B cell (primary cell): ENCODE measurements at regions not wholly inside any gene's neighbourhood (a gene's known extent, or its start where the extent isn't known, plus 50 kb on each side); places are given as distances from the start of the nearest gene placed in this dataset.
"Not testable (repeated sequence)": the region's sequence is repeated elsewhere in the genome, so short reads cannot be mapped to it uniquely, and the experiment has no call there.

Source experiments
- ATAC-seq: fragments of 200-7000 bp; cut with Tn5 transposase; one replicate; pipeline ENCODE4 v1.10.0; 2021; ENCODE audit warnings: low read depth, mild to moderate bottlenecking, moderate number of reproducible peaks, moderate library complexity
- CTCF ChIA-PET: fragments of 350-600 bp; sonication (Branson Sonifier 250); formaldehyde crosslinking; loops from one replicate; lab custom pipeline; 2021; ENCODE audit warnings: antibody characterized with exemption, inconsistent platforms; lab: Charles Lee
- POLR2A ChIA-PET: fragments of 350-600 bp; sonication (Branson Sonifier 250); formaldehyde crosslinking; loops from one replicate; lab custom pipeline; 2021; ENCODE audit warnings: antibody characterized with exemption; lab: Charles Lee
- DNase-seq: peaks from one replicate; pipeline ENCODE4 v3.0.0; 2013
- H2AFZ ChIP-seq: 2 replicates; pipeline ENCODE4 v1.6.1; 2012; ENCODE audit warnings: mild to moderate bottlenecking, low read depth, low read length; ENCODE audit not compliant: insufficient read depth, poor library complexity, severe bottlenecking
- H3K27ac ChIP-seq, 2 donors: 1 replicate in 1 of 2; 2 replicates in 1 of 2; pipeline ENCODE4 v1.5.1; 2012 to 2013; ENCODE audit warnings: low read length in 2 of 2, mild to moderate bottlenecking in 2 of 2, moderate library complexity in 1 of 2
- H3K27me3 ChIP-seq, 4 experiments: fragments of 200-600 bp in 1 of 4; sonication (generic) in 1 of 4; replicated peaks in 1 of 4; 1 replicate in 2 of 4; 2 replicates in 2 of 4; pipeline versions ENCODE4 v1.6.1 to v1.7.0; 2013 to 2016; ENCODE audit warnings: low read length in 3 of 4, mild to moderate bottlenecking in 2 of 4, mixed read lengths in 1 of 4, moderate library complexity in 1 of 4; ENCODE audit not compliant: insufficient read depth in 4 of 4, control insufficient read depth in 3 of 4; ENCODE audit errors: control extremely low read depth in 1 of 4
- H3K36me3 ChIP-seq, 2 experiments: replicated peaks in 1 of 2; 1 replicate in 1 of 2; 2 replicates in 1 of 2; pipeline versions ENCODE4 v1.6.1 to v1.7.1; 2013; ENCODE audit warnings: low read length in 1 of 2; ENCODE audit not compliant: insufficient read depth in 2 of 2, control insufficient read depth in 1 of 2; ENCODE audit errors: control extremely low read depth in 1 of 2, extremely low read depth in 1 of 2
- H3K4me1 ChIP-seq, 2 donors: fragments of 200-600 bp in 1 of 2; sonication (generic) in 1 of 2; 1 replicate in 1 of 2; 2 replicates in 1 of 2; pipeline versions ENCODE4 v1.5.1 to v1.6.1; 2013 to 2017; ENCODE audit warnings: low read length in 2 of 2; ENCODE audit not compliant: control insufficient read depth in 2 of 2, insufficient read depth in 2 of 2
- H3K4me2 ChIP-seq: replicated peaks from 2 replicates; pipeline ENCODE3; 2012; ENCODE audit warnings: mild to moderate bottlenecking, low read depth, low read length; ENCODE audit not compliant: poor library complexity, severe bottlenecking
- H3K4me3 ChIP-seq, 5 experiments: fragments of 200-600 bp in 1 of 5; sonication (generic) in 1 of 5; 1 replicate in 3 of 5; 2 replicates in 2 of 5; pipeline versions ENCODE4 v1.5.1 to v1.7.0; 2011 to 2016; ENCODE audit warnings: low read length in 4 of 5, mild to moderate bottlenecking in 4 of 5, low read depth in 2 of 5, control low read depth in 1 of 5, moderate library complexity in 1 of 5; ENCODE audit not compliant: insufficient read depth in 1 of 5; ENCODE audit errors: control extremely low read depth in 1 of 5, extremely low read depth in 1 of 5
- H3K79me2 ChIP-seq: fragments of 200-600 bp; sonication (generic); one replicate; pipeline ENCODE4 v1.6.0; 2016; ENCODE audit warnings: low read length; ENCODE audit not compliant: control insufficient read depth, insufficient read depth
- H3K9ac ChIP-seq: fragments of 200-600 bp; sonication (generic); 2 replicates; pipeline ENCODE4 v1.6.1; 2017; ENCODE audit warnings: mild to moderate bottlenecking, low read length, moderate library complexity
- H3K9me3 ChIP-seq, 3 donors: one replicate each; pipeline versions ENCODE4 v1.6.1 to v1.7.1; 2013; ENCODE audit warnings: low read length in 2 of 3; ENCODE audit not compliant: control insufficient read depth in 2 of 3, insufficient read depth in 1 of 3; ENCODE audit errors: control extremely low read depth in 1 of 3
- H4K20me1 ChIP-seq: 2 replicates; pipeline ENCODE4 v1.6.0; 2012; ENCODE audit warnings: mild to moderate bottlenecking, low read length; ENCODE audit not compliant: insufficient read depth, control insufficient read depth, poor library complexity, severe bottlenecking
- H3K27ac Mint-ChIP-seq: one replicate; pipeline ENCODE4 v1.8.0; 2021; ENCODE audit warnings: mixed read lengths
- H3K27me3 Mint-ChIP-seq: one replicate; pipeline ENCODE4 v1.8.0; 2021; ENCODE audit warnings: mixed read lengths
- H3K4me1 Mint-ChIP-seq: one replicate; pipeline ENCODE4 v1.8.0; 2021; ENCODE audit warnings: mixed read lengths
- H3K4me3 Mint-ChIP-seq: one replicate; pipeline ENCODE4 v1.8.0; 2021; ENCODE audit warnings: mixed read lengths
- H3K9me3 Mint-ChIP-seq: one replicate; pipeline ENCODE4 v1.8.0; 2022; ENCODE audit warnings: mixed read lengths; ENCODE audit not compliant: insufficient read depth
- EZH2 ChIP-seq: IDR thresholded peaks from 2 replicates; pipeline ENCODE4 v1.6.1; 2012; ENCODE audit warnings: borderline replicate concordance, low read depth, mild to moderate bottlenecking, moderate library complexity, low read length; ENCODE audit not compliant: insufficient read depth, poor library complexity, severe bottlenecking
- WGBS: methylation state at CpG from one replicate; pipeline ENCODE4 v1.1.5; 2013; ENCODE audit warnings: missing lambda C conversion rate; ENCODE audit not compliant: insufficient coverage; 5-methylcytosine and 5-hydroxymethylcytosine counted together
- intact Hi-C: fragments of 100-400 bp; cut with micrococcal nuclease; formaldehyde crosslinking; loops from one replicate; pipeline ENCODE4 v1.10.0; 2022
- TF ChIP-seq, protein P1 (sequence below): fragments of 200-600 bp; IDR thresholded peaks from one replicate; pipeline ENCODE4 v1.8.0; 2022; ENCODE audit warnings: antibody characterized with exemption, mild to moderate bottlenecking

DNA sequence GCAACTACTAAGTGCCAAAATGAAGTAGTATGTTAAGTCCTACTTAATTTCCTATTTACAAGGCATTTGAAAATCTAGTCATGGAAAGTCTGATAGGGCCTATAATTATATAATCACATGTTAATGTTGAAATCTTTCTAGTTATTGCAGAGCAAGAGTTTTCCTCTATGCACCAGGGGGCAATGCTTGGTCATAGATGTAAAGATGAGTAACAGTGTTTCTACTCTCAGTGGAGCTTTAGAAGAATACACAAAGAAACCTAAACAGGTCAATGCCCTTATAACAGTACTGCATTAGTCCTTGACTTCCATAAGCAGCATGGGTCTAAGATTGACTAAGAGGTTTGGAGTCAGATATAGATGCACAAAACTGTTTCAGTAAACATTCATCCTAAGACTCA is 218.7 kb downstream of the KCTD12 start:
- Mint-ChIP-seq H3K9me3 (no peaks in the 10 kb centered on the region), H3K27me3 (no peaks in the 10 kb centered on the region), H3K4me1 (no peaks in the 10 kb centered on the region), H3K27ac (no peak overlapping the region), H3K4me3 (no peak overlapping the region)
- Histone ChIP-seq H3K9me3 (no peaks in the 10 kb centered on the region), H3K27me3 (no peaks in the 10 kb centered on the region), H3K79me2 (no peaks in the 10 kb centered on the region), H3K4me3 (no peak overlapping the region), H2AFZ (no peak overlapping the region), H3K4me2 (no peak overlapping the region), H3K27ac (no peak overlapping the region), H3K9ac (no peak overlapping the region), H3K4me1 (no peaks in the 10 kb centered on the region), H4K20me1 (no peaks in the 10 kb centered on the region), H3K36me3 (no peaks in the 10 kb centered on the region)
- CTCF ChIA-PET: interaction anchor here (0.8 to 0.9 kb wide), 3 partner anchors 16 to 236 kb away, joined by 3 read pairs; no protein-coding TSS in a partner anchor
- no peak for ATAC-seq
- POLR2A ChIA-PET: no interaction called here
- intact Hi-C loops: no loop called here
- DNase-seq: peak; percentile 4
- TF ChIP-seq, protein P1, sequence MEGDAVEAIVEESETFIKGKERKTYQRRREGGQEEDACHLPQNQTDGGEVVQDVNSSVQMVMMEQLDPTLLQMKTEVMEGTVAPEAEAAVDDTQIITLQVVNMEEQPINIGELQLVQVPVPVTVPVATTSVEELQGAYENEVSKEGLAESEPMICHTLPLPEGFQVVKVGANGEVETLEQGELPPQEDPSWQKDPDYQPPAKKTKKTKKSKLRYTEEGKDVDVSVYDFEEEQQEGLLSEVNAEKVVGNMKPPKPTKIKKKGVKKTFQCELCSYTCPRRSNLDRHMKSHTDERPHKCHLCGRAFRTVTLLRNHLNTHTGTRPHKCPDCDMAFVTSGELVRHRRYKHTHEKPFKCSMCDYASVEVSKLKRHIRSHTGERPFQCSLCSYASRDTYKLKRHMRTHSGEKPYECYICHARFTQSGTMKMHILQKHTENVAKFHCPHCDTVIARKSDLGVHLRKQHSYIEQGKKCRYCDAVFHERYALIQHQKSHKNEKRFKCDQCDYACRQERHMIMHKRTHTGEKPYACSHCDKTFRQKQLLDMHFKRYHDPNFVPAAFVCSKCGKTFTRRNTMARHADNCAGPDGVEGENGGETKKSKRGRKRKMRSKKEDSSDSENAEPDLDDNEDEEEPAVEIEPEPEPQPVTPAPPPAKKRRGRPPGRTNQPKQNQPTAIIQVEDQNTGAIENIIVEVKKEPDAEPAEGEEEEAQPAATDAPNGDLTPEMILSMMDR: no peak
- TF ChIP-seq EZH2: no peak

DNA sequence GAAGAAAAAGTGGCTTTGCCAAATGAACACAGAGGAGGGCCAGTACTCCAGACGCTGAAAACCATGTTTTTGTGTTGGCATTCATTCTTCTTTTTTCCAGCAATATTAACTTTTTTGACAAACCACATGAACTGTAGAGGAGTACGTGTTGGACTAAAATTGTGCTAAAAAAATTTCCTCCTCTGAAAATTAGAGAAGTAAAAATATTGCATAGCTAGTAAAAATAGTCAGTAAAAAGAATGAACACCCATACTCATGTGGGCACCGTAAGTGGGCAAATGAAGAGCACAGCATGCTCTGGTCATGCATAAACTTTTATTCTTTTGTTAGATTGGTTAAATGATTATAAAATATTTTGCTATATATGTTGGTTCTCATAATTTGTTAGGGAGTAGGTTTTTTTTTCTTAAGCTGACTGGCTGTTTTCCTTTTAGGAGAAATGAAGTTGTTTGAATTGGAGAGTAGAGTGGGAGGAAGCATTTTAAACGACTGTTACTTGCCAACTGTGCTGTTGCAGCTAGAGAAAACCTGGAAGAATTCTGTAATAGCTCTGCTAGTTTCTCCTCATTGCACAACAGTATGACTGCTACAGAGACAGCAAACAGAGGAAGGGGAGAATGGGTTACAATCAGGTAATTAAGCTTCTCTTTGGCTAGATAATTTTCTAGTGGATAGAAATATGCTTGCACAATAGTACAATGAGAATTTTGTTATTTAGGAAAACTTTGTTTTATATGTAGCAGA is 222.4 kb downstream of the KCTD12 start:
- H3K9me3 ChIP-seq: no peaks in the 10 kb centered on the region
- H3K27me3 Mint-ChIP-seq: no peaks in the 10 kb centered on the region
- no peaks in the 10 kb centered on the region for H4K20me1 ChIP-seq
- no peak overlapping the region for H2AFZ ChIP-seq
- H3K79me2 ChIP-seq: no peaks in the 10 kb centered on the region
- no peak for DNase-seq
- H3K4me1 ChIP-seq: no peaks in the 10 kb centered on the region
- no peak for TF ChIP-seq EZH2
- TF ChIP-seq, protein P1: no peak
- H3K27me3 ChIP-seq: no peaks in the 10 kb centered on the region
- CTCF ChIA-PET: no interaction called here
- H3K36me3 ChIP-seq: no peaks in the 10 kb centered on the region
- H3K4me2 ChIP-seq: no peak overlapping the region
- no peak overlapping the region for H3K9ac ChIP-seq
- no peak overlapping the region for H3K27ac Mint-ChIP-seq
- H3K4me3 ChIP-seq: no peak overlapping the region
- intact Hi-C loops: no loop called here
- 22% methylated on average over 1 of the region's 4 CpGs for WGBS
- no peak for ATAC-seq
- H3K4me3 Mint-ChIP-seq: no peak overlapping the region
- H3K4me1 Mint-ChIP-seq: no peaks in the 10 kb centered on the region
- POLR2A ChIA-PET: no interaction called here
- H3K27ac ChIP-seq: no peak overlapping the region
- H3K9me3 Mint-ChIP-seq: no peaks in the 10 kb centered on the region

DNA sequence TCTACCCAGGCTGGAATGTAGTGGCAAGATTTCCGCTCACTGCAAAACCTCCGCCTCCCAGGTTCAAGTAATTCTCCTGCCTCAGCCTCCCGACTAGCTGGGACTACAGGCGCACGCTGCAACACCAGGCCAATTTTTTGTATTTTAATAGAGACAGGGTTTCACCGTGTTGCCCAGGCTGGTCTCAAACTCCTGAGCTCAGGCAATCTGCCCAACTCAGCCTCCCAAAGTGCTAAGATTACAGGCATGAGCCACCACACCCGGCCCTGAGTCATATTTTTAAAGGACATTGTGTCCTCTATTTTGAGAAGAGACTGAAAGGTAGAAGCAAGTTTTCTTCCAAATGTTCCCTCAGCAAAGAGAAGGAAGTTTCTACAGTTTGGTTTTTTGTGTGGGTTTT is 227.1 kb downstream of the KCTD12 start:
- H3K36me3 ChIP-seq, H3K4me1 Mint-ChIP-seq, H3K9me3 Mint-ChIP-seq, POLR2A ChIA-PET, H3K27ac Mint-ChIP-seq, H3K9ac ChIP-seq, H3K4me3 Mint-ChIP-seq, H3K27me3 ChIP-seq, DNase-seq, H3K4me2 ChIP-seq, H3K4me1 ChIP-seq, H4K20me1 ChIP-seq, H3K9me3 ChIP-seq, intact Hi-C loops, H3K79me2 ChIP-seq, H3K27me3 Mint-ChIP-seq, H3K27ac ChIP-seq, CTCF ChIA-PET, ATAC-seq, H3K4me3 ChIP-seq, H2AFZ ChIP-seq: not testable (repeated sequence)
- no CpG with 5 or more reads among the region's 7 CpGs for WGBS
